Astrocyte (in vitro differentiated cells and primary cell): ENCODE measurements at regions not wholly inside any gene's neighbourhood (a gene's known extent, or its start where the extent isn't known, plus 50 kb on each side); places are given as distances from the start of the nearest gene placed in this dataset.

Source experiments
- CTCF ChIP-seq: IDR thresholded peaks from 2 replicates; pipeline ENCODE4 v1.5.1; 2011; ENCODE audit warnings: low read depth, mild to moderate bottlenecking, inconsistent platforms, low read length, moderate library complexity; ENCODE audit not compliant: insufficient read depth
- EZH2 ChIP-seq: IDR thresholded peaks from 2 replicates; pipeline ENCODE4 v1.6.1; 2012; ENCODE audit warnings: mild to moderate bottlenecking, low read length, inconsistent platforms; ENCODE audit not compliant: insufficient read depth

GRCh38 chr5:91776249-91776648 lies 393.1 kb upstream of the ARRDC3 start:
- TF ChIP-seq CTCF: no peak
- TF ChIP-seq EZH2: no peak
